ENCODE measurements at regions not wholly inside any gene's neighbourhood (a gene's known extent, or its start where the extent isn't known, plus 50 kb on each side); places are given as distances from the start of the nearest gene placed in this dataset.
A peak's percentile ranks its signal among the peaks of the same experiment; 100 is the strongest.

- Mint-ChIP-seq H3K27ac (ENCODE audit: unreplicated experiment) (no peak overlapping the region), H3K4me3 (ENCODE audit: unreplicated experiment) (no peak overlapping the region), H3K4me1 (ENCODE audit: low read depth, unreplicated experiment) (peaks cover 9% of the 10 kb centered on the region), H3K27me3 (ENCODE audit: low read depth, unreplicated experiment) (peaks cover 1% of the 10 kb centered on the region), H3K9me3 (ENCODE audit: unreplicated experiment) (peaks cover 3% of the 10 kb centered on the region), H3K36me3 (ENCODE audit: low read depth, unreplicated experiment) (no peaks in the 10 kb centered on the region)
- no peak for DNase-seq (ENCODE audit: low read depth)
- H3K4me3 ChIP-seq (ENCODE audit: insufficient read depth, low read depth, low read length) = no peak overlapping the region
- no peak overlapping the region for H3K4me2 ChIP-seq (ENCODE audit: low read length)
- H3K27me3 ChIP-seq (ENCODE audit: insufficient read depth, low read length) = no peaks in the 10 kb centered on the region
- TF ChIP-seq, protein P1, sequence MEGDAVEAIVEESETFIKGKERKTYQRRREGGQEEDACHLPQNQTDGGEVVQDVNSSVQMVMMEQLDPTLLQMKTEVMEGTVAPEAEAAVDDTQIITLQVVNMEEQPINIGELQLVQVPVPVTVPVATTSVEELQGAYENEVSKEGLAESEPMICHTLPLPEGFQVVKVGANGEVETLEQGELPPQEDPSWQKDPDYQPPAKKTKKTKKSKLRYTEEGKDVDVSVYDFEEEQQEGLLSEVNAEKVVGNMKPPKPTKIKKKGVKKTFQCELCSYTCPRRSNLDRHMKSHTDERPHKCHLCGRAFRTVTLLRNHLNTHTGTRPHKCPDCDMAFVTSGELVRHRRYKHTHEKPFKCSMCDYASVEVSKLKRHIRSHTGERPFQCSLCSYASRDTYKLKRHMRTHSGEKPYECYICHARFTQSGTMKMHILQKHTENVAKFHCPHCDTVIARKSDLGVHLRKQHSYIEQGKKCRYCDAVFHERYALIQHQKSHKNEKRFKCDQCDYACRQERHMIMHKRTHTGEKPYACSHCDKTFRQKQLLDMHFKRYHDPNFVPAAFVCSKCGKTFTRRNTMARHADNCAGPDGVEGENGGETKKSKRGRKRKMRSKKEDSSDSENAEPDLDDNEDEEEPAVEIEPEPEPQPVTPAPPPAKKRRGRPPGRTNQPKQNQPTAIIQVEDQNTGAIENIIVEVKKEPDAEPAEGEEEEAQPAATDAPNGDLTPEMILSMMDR (IDR thresholded peaks at IDR 0.05; ENCODE audit: insufficient read depth, low read depth, low read length) = no peak
- TF ChIP-seq EZH2 (IDR thresholded peaks at IDR 0.05; ENCODE audit: insufficient read depth, low read length) = no peak
- H3K36me3 ChIP-seq (ENCODE audit: insufficient read depth, low read length) = no peaks in the 10 kb centered on the region
- H3K79me2 ChIP-seq (ENCODE audit: insufficient read depth, low read length) = no peaks in the 10 kb centered on the region
- no peaks in the 10 kb centered on the region for H4K20me1 ChIP-seq (ENCODE audit: insufficient read depth, low read length)
- no peaks in the 10 kb centered on the region for H3K4me1 ChIP-seq (ENCODE audit: insufficient read depth, low read length)
- H3K9me3 ChIP-seq (ENCODE audit: insufficient read depth, low read depth, low read length) = peaks cover 3% of the 10 kb centered on the region
- no peak overlapping the region for H3K9ac ChIP-seq (ENCODE audit: low read length)
- no peak overlapping the region for H3K27ac ChIP-seq (ENCODE audit: low read depth, low read length)
- FAIRE-seq = no peak
- H2AFZ ChIP-seq (ENCODE audit: low read depth, low read length) = no peak overlapping the region
Measured at GRCh38 chr20:11034025-11034424, 360.2 kb upstream of the JAG1 start.

DNA sequence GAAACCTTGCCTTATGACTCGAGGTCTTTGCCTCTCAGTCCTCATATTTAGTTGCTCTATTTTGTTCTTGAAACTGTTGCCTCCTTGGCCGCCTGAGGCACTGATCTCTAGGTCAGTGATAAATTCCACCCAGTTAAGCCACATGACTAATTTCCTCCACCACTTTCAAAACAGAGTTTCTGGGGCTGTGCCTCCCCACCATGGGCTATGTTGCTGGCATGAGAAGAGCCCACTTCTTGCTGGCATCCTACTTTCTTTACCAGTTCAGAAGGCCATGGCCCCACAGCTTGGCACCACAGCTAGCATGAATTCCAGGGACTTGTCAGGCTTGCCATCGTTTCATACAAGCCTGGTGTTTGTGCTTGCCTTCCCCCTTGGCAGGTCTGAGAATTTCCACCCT lies 361.4 kb upstream of the JAG1 start:
- Histone ChIP-seq H3K4me1 (ENCODE audit: insufficient read depth, low read length) (no peaks in the 10 kb centered on the region), H3K9ac (ENCODE audit: low read length) (no peak overlapping the region), H3K4me3 (ENCODE audit: insufficient read depth, low read depth, low read length) (no peak overlapping the region), H3K4me2 (ENCODE audit: low read length) (no peak overlapping the region), H3K27ac (ENCODE audit: low read depth, low read length) (no peak overlapping the region), H3K36me3 (ENCODE audit: insufficient read depth, low read length) (no peaks in the 10 kb centered on the region), H2AFZ (ENCODE audit: low read depth, low read length) (no peak overlapping the region), H3K79me2 (ENCODE audit: insufficient read depth, low read length) (no peaks in the 10 kb centered on the region), H3K27me3 (ENCODE audit: insufficient read depth, low read length) (no peaks in the 10 kb centered on the region), H4K20me1 (ENCODE audit: insufficient read depth, low read length) (no peaks in the 10 kb centered on the region), H3K9me3 (ENCODE audit: insufficient read depth, low read depth, low read length) (peaks cover 3% of the 10 kb centered on the region)
- DNase-seq (ENCODE audit: low read depth) (peak; percentile 2), FAIRE-seq (no peak)
- TF ChIP-seq, protein P1 (IDR thresholded peaks at IDR 0.05; ENCODE audit: insufficient read depth, low read depth, low read length) = no peak
- no peak for TF ChIP-seq EZH2 (IDR thresholded peaks at IDR 0.05; ENCODE audit: insufficient read depth, low read length)
- peaks cover 9% of the 10 kb centered on the region for H3K4me1 Mint-ChIP-seq (ENCODE audit: low read depth, unreplicated experiment)
- no peaks in the 10 kb centered on the region for H3K36me3 Mint-ChIP-seq (ENCODE audit: low read depth, unreplicated experiment)
- peaks cover 1% of the 10 kb centered on the region for H3K27me3 Mint-ChIP-seq (ENCODE audit: low read depth, unreplicated experiment)
- H3K4me3 Mint-ChIP-seq (ENCODE audit: unreplicated experiment) = no peak overlapping the region
- H3K27ac Mint-ChIP-seq (ENCODE audit: unreplicated experiment) = peak overlapping the region; percentile 55
- peaks cover 3% of the 10 kb centered on the region for H3K9me3 Mint-ChIP-seq (ENCODE audit: unreplicated experiment)

GRCh38 chr20:11041396-11041795 lies 367.6 kb upstream of the JAG1 start:
- H3K27me3 Mint-ChIP-seq (ENCODE audit: low read depth, unreplicated experiment) = peaks cover 1% of the 10 kb centered on the region
- Histone ChIP-seq H3K4me3 (ENCODE audit: insufficient read depth, low read depth, low read length) (no peak overlapping the region), H3K9ac (ENCODE audit: low read length) (no peak overlapping the region), H3K79me2 (ENCODE audit: insufficient read depth, low read length) (no peaks in the 10 kb centered on the region), H3K36me3 (ENCODE audit: insufficient read depth, low read length) (no peaks in the 10 kb centered on the region), H3K27me3 (ENCODE audit: insufficient read depth, low read length) (no peaks in the 10 kb centered on the region), H3K27ac (ENCODE audit: low read depth, low read length) (no peak overlapping the region), H3K4me1 (ENCODE audit: insufficient read depth, low read length) (no peaks in the 10 kb centered on the region), H2AFZ (ENCODE audit: low read depth, low read length) (no peak overlapping the region), H3K9me3 (ENCODE audit: insufficient read depth, low read depth, low read length) (no peaks in the 10 kb centered on the region), H3K4me2 (ENCODE audit: low read length) (no peak overlapping the region), H4K20me1 (ENCODE audit: insufficient read depth, low read length) (no peaks in the 10 kb centered on the region)
- DNase-seq (ENCODE audit: low read depth) (peak; percentile 33), FAIRE-seq (no peak)
- H3K27ac Mint-ChIP-seq (ENCODE audit: unreplicated experiment) = no peak overlapping the region
- H3K9me3 Mint-ChIP-seq (ENCODE audit: unreplicated experiment) = peaks cover 2% of the 10 kb centered on the region
- H3K4me3 Mint-ChIP-seq (ENCODE audit: unreplicated experiment) = no peak overlapping the region
- TF ChIP-seq, protein P1 (IDR thresholded peaks at IDR 0.05; ENCODE audit: insufficient read depth, low read depth, low read length) = no peak
- no peak for TF ChIP-seq EZH2 (IDR thresholded peaks at IDR 0.05; ENCODE audit: insufficient read depth, low read length)
- peaks cover 9% of the 10 kb centered on the region for H3K4me1 Mint-ChIP-seq (ENCODE audit: low read depth, unreplicated experiment)
- no peaks in the 10 kb centered on the region for H3K36me3 Mint-ChIP-seq (ENCODE audit: low read depth, unreplicated experiment)
